PFSK-1 (cell line): ENCODE measurements at regions not wholly inside any gene's neighbourhood (a gene's known extent, or its start where the extent isn't known, plus 50 kb on each side); places are given as distances from the start of the nearest gene placed in this dataset.

Source experiments
- REST ChIP-seq, 2 experiments: IDR thresholded peaks; 2 replicates each; pipeline versions ENCODE4 v1.6.1 to v1.8.0; 2011 to 2012; ENCODE audit warnings: low read depth in 2 of 2, low read length in 2 of 2, control low read depth in 1 of 2, inconsistent platforms in 1 of 2, mild to moderate bottlenecking in 1 of 2, moderate library complexity in 1 of 2; ENCODE audit not compliant: insufficient read depth in 1 of 2
- SIN3A ChIP-seq: IDR thresholded peaks from 2 replicates; pipeline ENCODE4 v1.6.1; 2012; ENCODE audit warnings: mild to moderate bottlenecking, low read length, moderate library complexity, borderline replicate concordance; ENCODE audit not compliant: insufficient read depth

GRCh38 chr10:42942279-42942950 lies 134.5 kb upstream of the RET start:
- no peak for TF ChIP-seq REST (IDR thresholded peaks at IDR 0.05; ENCODE audit: insufficient read depth in 1 of 2, low read depth in 2 of 2, low read length in 2 of 2)
- TF ChIP-seq SIN3A: no peak
